ENCODE measurements at regions not wholly inside any gene's neighbourhood (a gene's known extent, or its start where the extent isn't known, plus 50 kb on each side); places are given as distances from the start of the nearest gene placed in this dataset.
"Not testable (repeated sequence)": the region's sequence is repeated elsewhere in the genome, so short reads cannot be mapped to it uniquely, and the experiment has no call there.

GRCh38 chr6:71199736-71200135, 88.9 kb upstream of the OGFRL1 start:
- no peak for DNase-seq

GRCh38 chr6:71203206-71203605, 85.4 kb upstream of the OGFRL1 start:
- no peak for DNase-seq

- no peak for DNase-seq
These were observed 83.9 kb upstream of the OGFRL1 start for GRCh38 chr6:71204741-71205140.

- no peak for DNase-seq
These were observed 83.2 kb upstream of the OGFRL1 start for GRCh38 chr6:71205336-71205956.

GRCh38 chr6:71206089-71206488, 82.5 kb upstream of the OGFRL1 start:
- DNase-seq: no peak

GRCh38 chr6:71209206-71209605, 79.4 kb upstream of the OGFRL1 start:
- DNase-seq: no peak

GRCh38 chr6:71209626-71210025, 79.0 kb upstream of the OGFRL1 start:
- no peak for DNase-seq

- DNase-seq: no peak
These were observed 76.8 kb upstream of the OGFRL1 start for GRCh38 chr6:71211799-71212198.

- DNase-seq: no peak
These were observed 68.1 kb upstream of the OGFRL1 start for GRCh38 chr6:71220466-71220865.

GRCh38 chr6:71222671-71223070, 65.9 kb upstream of the OGFRL1 start:
- DNase-seq: no peak

GRCh38 chr6:71224011-71224410, 64.6 kb upstream of the OGFRL1 start:
- DNase-seq: no peak

GRCh38 chr6:71226151-71226550, 62.5 kb upstream of the OGFRL1 start:
- no peak for DNase-seq

GRCh38 chr6:71228461-71229041, 60.1 kb upstream of the OGFRL1 start:
- DNase-seq: no peak

- no peak for DNase-seq
These were observed 59.1 kb upstream of the OGFRL1 start for GRCh38 chr6:71229477-71229876.

- not testable (repeated sequence) for DNase-seq
These were observed 55.7 kb upstream of the OGFRL1 start for GRCh38 chr6:71232890-71233289.

- DNase-seq: no peak
These were observed 51.6 kb upstream of the OGFRL1 start for GRCh38 chr6:71236926-71237434.

GRCh38 chr6:71238351-71238750, 50.3 kb upstream of the OGFRL1 start:
- no peak for DNase-seq

Data from renal pelvis (tissue), 1 donor.